ENCODE measurements at regions not wholly inside any gene's neighbourhood (a gene's known extent, or its start where the extent isn't known, plus 50 kb on each side); places are given as distances from the start of the nearest gene placed in this dataset.

DNA sequence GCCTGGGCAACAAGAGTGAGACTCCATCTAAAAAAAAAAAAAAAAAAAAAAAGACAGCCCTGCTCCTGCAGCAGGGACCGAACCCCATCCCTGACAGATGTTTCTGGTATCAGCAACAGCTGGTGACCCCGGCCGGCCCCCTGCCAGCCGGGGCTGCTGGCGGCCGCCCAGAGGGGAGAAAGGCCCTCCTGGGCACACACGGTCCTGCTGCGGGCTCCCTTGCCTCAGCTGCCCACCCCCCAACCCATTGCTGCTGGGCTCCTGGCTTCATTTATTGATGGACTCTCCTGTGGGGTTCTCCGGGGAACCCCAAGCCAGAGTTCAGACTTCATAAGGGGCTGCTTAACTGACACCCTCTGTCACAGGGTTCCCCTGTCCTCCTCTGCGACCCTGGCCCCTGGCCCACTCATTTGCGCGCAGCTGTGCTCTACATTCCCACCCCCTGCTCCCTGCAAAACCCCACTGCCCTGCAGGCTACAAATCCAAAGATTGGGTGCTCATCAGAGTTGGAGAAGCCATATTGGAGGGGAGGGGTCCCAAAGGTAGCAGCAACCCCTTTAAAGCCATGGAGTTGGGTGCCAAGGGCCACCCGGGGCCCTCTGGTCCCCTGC, 103.6 kb upstream of the RTL1 start:
- TF ChIP-seq EZH2 (IDR thresholded peaks at IDR 0.05; ENCODE audit: borderline replicate concordance, low read depth, low read length, severe bottlenecking) = no peak
- TF ChIP-seq, protein P1, sequence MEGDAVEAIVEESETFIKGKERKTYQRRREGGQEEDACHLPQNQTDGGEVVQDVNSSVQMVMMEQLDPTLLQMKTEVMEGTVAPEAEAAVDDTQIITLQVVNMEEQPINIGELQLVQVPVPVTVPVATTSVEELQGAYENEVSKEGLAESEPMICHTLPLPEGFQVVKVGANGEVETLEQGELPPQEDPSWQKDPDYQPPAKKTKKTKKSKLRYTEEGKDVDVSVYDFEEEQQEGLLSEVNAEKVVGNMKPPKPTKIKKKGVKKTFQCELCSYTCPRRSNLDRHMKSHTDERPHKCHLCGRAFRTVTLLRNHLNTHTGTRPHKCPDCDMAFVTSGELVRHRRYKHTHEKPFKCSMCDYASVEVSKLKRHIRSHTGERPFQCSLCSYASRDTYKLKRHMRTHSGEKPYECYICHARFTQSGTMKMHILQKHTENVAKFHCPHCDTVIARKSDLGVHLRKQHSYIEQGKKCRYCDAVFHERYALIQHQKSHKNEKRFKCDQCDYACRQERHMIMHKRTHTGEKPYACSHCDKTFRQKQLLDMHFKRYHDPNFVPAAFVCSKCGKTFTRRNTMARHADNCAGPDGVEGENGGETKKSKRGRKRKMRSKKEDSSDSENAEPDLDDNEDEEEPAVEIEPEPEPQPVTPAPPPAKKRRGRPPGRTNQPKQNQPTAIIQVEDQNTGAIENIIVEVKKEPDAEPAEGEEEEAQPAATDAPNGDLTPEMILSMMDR (IDR thresholded peaks at IDR 0.05; ENCODE audit: borderline replicate concordance, extremely low read depth, low read length, poor library complexity, severe bottlenecking) = no peak
